ENCODE measurements at regions not wholly inside any gene's neighbourhood (a gene's known extent, or its start where the extent isn't known, plus 50 kb on each side); places are given as distances from the start of the nearest gene placed in this dataset.

GRCh38 chr10:52645187-52645758 is 127.3 kb downstream of the MBL2 start:
- TF ChIP-seq, protein P1, sequence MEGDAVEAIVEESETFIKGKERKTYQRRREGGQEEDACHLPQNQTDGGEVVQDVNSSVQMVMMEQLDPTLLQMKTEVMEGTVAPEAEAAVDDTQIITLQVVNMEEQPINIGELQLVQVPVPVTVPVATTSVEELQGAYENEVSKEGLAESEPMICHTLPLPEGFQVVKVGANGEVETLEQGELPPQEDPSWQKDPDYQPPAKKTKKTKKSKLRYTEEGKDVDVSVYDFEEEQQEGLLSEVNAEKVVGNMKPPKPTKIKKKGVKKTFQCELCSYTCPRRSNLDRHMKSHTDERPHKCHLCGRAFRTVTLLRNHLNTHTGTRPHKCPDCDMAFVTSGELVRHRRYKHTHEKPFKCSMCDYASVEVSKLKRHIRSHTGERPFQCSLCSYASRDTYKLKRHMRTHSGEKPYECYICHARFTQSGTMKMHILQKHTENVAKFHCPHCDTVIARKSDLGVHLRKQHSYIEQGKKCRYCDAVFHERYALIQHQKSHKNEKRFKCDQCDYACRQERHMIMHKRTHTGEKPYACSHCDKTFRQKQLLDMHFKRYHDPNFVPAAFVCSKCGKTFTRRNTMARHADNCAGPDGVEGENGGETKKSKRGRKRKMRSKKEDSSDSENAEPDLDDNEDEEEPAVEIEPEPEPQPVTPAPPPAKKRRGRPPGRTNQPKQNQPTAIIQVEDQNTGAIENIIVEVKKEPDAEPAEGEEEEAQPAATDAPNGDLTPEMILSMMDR (IDR thresholded peaks at IDR 0.05), result no peak
- TF ChIP-seq POLR2A (IDR thresholded peaks at IDR 0.05), result no peak
- no peaks in the 10 kb centered on the region for H3K27me3 ChIP-seq
- no peak overlapping the region for H3K4me3 ChIP-seq
- DNase-seq, result no peak
- H3K9me3 ChIP-seq, result no peaks in the 10 kb centered on the region
- peaks cover 0 to 3% (median 0%) of the 10 kb centered on the region in 12 donors for H3K4me1 ChIP-seq
- H3K27ac ChIP-seq, result no peak overlapping the region
- intact Hi-C loops (cut with DNase I), result loop anchor here in 7 of 10 donors (2.0 to 5.0 kb wide), 3 partner anchors 82 to 136 kb away; no protein-coding TSS in a partner anchor
- H3K36me3 ChIP-seq, result no peaks in the 10 kb centered on the region
- WGBS, 4 donors, result 46 to 70% (median 68%) methylated on average over 4 of the region's 4 CpGs
- no peak for ATAC-seq

GRCh38 chr10:52649511-52649910 is 123.1 kb downstream of the MBL2 start:
- DNase-seq (no peak), ATAC-seq (no peak)
- peaks cover 0 to 13% (median 0%) of the 10 kb centered on the region in 12 donors for H3K4me1 ChIP-seq
- H3K9me3 ChIP-seq, result no peaks in the 10 kb centered on the region
- intact Hi-C loops (cut with DNase I), result loop anchor here in 1 of 10 donors (5.0 kb wide), 1 partner anchor 78 kb away; no protein-coding TSS in a partner anchor
- no peak for TF ChIP-seq POLR2A (IDR thresholded peaks at IDR 0.05)
- TF ChIP-seq, protein P1 (IDR thresholded peaks at IDR 0.05), result no peak
- H3K27ac ChIP-seq, result no peak overlapping the region
- no peaks in the 10 kb centered on the region for H3K36me3 ChIP-seq
- 73 to 89% (median 78%) methylated on average over 1 of the region's 1 CpG for WGBS, 4 donors
- H3K27me3 ChIP-seq, result no peaks in the 10 kb centered on the region
- no peak overlapping the region for H3K4me3 ChIP-seq

DNA sequence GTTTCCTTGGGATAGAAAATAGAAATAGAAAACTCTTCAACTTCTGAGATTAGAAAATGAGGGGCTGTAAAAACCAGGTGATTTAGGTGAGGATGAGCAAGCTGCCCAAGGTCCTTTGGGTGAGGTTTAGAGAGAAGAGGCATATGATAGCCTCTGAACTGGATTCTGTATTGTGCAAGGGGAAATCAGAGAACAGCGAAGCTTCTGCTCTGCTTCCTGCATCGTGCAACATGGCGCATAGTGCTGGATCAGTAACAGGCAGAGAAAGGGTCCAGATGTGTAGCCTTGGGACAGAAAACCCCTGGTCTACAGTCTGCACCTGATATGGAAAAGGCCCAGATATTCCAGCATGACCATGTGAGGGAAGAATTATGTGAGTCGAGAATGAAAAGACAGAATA is 121.7 kb downstream of the MBL2 start:
- 65 to 86% (median 78%) methylated on average over 4 of the region's 4 CpGs for WGBS, 4 donors
- no peak for ATAC-seq
- Histone ChIP-seq H3K27ac (no peak overlapping the region), H3K4me3 (no peak overlapping the region), H3K9me3 (no peaks in the 10 kb centered on the region), H3K4me1 (peaks cover 0 to 10% (median 0%) of the 10 kb centered on the region in 12 donors), H3K36me3 (no peaks in the 10 kb centered on the region), H3K27me3 (no peaks in the 10 kb centered on the region)
- no peak for TF ChIP-seq POLR2A (IDR thresholded peaks at IDR 0.05)
- TF ChIP-seq, protein P1 (IDR thresholded peaks at IDR 0.05), result no peak
- intact Hi-C loops (cut with DNase I), result loop anchor here in 2 of 10 donors (5.0 kb wide), 1 partner anchor 339 kb away; the partner anchor contains the start of gene DKK1 (in 2 of the 2)
- no peak for DNase-seq

GRCh38 chr10:52651293-52651692 is 121.3 kb downstream of the MBL2 start:
- H3K9me3 ChIP-seq, result no peaks in the 10 kb centered on the region
- DNase-seq (no peak), ATAC-seq (no peak)
- H3K4me1 ChIP-seq, result peaks cover 0 to 10% (median 0%) of the 10 kb centered on the region in 12 donors
- H3K27me3 ChIP-seq, result no peaks in the 10 kb centered on the region
- no peaks in the 10 kb centered on the region for H3K36me3 ChIP-seq
- 54 to 87% (median 70%) methylated on average over 1 to 3 of the region's 3 CpGs for WGBS, 4 donors
- no peak for TF ChIP-seq POLR2A (IDR thresholded peaks at IDR 0.05)
- TF ChIP-seq, protein P1 (IDR thresholded peaks at IDR 0.05), result no peak
- no peak overlapping the region for H3K27ac ChIP-seq
- intact Hi-C loops (cut with DNase I), result loop anchor here in 2 of 10 donors (5.0 kb wide), 1 partner anchor 339 kb away; the partner anchor contains the start of gene DKK1 (in 2 of the 2)
- H3K4me3 ChIP-seq, result no peak overlapping the region
